ENCODE measurements at regions not wholly inside any gene's neighbourhood (a gene's known extent, or its start where the extent isn't known, plus 50 kb on each side); places are given as distances from the start of the nearest gene placed in this dataset.

DNA sequence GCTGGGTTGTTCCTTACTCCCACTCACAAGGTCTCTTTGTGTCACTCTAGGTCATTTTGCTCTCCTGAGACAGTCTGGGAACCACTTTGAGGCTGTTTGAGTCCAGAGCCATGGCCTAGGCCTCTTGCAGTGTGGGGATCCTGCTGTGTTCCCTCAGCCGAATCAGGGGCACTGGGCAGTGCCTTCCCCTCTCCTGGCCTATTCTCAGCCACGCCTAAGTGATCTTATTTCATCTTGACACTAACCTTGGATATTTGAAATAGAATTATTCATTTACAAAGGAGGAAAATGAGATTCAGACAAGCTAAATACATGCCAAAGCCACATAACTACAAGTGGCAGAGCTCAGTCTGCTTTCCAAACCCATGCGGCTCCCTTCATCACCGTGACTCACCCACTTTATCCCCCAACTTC, 557.2 kb upstream of the TBL1XR1 start:
- TF ChIP-seq, protein P1, sequence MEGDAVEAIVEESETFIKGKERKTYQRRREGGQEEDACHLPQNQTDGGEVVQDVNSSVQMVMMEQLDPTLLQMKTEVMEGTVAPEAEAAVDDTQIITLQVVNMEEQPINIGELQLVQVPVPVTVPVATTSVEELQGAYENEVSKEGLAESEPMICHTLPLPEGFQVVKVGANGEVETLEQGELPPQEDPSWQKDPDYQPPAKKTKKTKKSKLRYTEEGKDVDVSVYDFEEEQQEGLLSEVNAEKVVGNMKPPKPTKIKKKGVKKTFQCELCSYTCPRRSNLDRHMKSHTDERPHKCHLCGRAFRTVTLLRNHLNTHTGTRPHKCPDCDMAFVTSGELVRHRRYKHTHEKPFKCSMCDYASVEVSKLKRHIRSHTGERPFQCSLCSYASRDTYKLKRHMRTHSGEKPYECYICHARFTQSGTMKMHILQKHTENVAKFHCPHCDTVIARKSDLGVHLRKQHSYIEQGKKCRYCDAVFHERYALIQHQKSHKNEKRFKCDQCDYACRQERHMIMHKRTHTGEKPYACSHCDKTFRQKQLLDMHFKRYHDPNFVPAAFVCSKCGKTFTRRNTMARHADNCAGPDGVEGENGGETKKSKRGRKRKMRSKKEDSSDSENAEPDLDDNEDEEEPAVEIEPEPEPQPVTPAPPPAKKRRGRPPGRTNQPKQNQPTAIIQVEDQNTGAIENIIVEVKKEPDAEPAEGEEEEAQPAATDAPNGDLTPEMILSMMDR (conservative IDR thresholded peaks at IDR 0.05; ENCODE audit: low read length) = no peak
- no peak for TF ChIP-seq EZH2phosphoT487 (IDR thresholded peaks at IDR 0.05; ENCODE audit: borderline replicate concordance)

Measured in Loucy (cell line).